GM18519 (cell line): ENCODE measurements at regions not wholly inside any gene's neighbourhood (a gene's known extent, or its start where the extent isn't known, plus 50 kb on each side); places are given as distances from the start of the nearest gene placed in this dataset.

Experiments
- ATAC-seq: cut with Tn5 transposase; IDR thresholded peaks from one replicate; pipeline ENCODE4 v1.9.1; 2021; ENCODE audit warnings: mild to moderate bottlenecking, moderate library complexity; ENCODE audit not compliant: unreplicated experiment, low FRiP score

DNA sequence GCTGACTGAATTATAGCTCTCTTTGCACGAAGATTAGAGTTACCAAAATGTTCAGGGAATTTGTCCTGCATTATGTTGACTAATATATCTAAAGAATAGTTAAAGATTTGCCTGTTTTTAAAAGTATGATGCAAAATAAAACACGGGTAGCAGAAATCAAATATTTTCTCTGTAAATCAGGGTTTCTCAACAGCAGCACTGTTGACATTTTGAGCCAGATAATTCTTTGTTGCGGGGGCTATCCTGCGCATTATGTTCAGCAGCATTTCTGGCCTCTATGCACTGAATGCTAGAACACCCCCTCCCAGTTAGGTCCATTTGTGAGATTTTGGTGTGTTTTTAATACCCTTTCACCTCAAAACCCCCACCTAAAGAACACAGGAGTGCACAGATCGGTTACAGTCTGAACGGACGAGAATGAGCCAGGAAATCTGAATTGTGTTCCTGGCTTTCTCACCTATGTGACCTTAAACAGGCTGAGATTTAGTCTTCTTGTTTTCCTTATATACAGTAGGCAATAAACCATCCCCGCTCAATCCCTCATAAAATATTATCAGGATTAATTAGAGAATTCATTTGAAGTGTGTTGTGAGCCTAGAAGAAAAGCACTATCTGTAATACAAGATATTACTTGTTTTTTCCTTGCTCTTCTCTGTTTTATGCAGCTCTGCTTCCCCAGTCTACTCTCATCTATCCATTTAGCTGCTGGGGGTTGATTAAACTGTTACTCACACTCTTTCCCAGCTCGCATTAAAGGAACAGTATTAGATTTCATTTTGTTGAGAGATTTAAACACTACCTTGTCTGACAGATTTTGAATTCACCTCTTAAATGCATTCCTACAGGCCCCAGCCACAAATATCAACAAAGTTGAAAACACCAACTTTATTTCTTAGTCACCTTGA, 247.5 kb upstream of the GOLIM4 start:
- no peak for ATAC-seq

DNA sequence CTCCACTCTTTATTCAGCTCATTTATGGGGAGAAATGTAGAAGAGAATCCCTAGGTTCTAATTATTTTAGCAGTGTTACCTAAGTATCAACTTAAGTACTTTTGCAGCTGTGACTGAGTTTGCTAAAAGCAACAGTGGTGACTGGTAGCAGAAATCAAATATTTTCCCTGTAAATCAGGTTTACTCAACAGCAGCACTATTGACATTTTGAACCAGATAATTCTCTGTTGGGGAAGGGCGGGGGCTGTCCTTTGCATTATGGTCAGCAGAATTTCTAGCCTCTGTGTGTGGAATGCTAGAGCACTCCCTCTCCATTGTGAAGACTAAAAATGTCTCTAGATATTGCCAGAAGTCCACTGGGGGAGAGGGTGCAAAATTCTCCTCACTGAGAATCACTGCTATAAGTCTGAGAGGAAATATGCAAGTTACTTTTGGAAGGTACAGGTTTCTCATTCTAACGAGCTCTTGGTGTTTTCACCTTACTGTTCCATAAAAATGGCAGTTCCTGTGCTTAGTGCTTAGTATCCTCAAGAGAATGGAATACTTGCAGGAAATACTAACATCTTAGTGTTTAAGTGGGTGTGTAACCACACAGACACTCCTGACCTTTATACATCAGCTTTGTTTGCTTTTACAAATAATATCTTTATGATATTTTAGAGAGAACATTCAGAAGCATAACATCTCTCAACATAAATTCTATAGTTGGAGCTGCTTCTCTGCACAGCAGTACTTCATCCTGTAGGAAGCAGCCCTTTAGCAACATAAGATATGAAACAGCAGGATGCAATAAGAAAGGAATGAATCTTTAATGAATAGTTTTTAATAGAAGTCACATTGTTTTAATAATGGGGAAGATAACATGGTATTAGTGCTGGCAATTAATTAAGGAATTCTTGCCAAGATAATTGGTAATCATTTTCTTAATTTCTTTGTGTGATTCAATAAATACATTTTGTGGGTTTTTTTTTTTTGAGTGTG, 246.5 kb upstream of the GOLIM4 start:
- no peak for ATAC-seq

DNA sequence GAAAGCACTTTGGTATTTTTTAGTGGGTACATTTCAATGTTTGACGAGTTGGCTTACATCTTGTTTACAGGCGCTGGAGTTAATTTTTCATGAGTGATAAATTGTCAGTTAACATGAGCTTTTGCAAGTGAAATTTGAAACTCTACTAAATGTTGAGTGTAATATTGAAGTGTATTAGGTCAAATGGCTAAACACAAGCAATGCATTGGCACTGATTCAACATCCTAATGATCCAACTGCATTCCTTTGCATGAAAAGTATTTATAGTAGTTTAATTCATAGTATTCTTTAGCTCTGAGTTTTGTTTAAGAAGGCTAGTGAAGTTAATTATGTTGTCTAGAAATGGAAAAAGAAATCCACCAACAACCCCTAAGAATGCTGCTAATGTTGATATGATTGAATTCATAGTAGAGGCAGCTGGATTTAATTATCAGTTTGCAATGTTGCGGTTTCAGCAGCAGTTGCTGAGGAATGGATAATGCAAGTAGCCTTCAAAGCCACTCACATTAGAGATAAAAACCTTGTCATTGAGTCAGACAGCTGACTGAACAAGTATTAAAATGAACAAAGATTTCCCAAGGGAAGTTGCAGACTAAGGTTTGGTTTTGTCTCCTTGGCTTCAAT, 245.6 kb upstream of the GOLIM4 start:
- ATAC-seq: no peak

DNA sequence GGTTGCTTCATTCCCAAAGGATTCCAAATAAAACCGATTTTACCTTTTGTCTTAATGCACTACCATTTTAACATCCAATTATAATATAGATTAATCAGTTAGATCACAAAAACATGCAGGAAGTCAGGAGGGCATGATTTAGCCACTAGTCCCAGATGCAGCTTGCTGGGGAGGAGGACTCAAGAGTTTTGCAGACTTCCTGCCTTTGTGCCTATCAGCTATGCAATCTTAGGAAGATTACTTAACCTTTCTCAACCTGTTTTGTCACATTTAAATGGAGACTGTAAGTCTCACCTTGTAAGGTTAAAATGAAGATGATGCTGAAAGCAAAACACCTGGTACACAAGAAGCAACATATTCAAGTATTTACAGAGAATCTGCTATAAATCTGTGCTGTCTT, 242.4 kb upstream of the GOLIM4 start:
- ATAC-seq: no peak

DNA sequence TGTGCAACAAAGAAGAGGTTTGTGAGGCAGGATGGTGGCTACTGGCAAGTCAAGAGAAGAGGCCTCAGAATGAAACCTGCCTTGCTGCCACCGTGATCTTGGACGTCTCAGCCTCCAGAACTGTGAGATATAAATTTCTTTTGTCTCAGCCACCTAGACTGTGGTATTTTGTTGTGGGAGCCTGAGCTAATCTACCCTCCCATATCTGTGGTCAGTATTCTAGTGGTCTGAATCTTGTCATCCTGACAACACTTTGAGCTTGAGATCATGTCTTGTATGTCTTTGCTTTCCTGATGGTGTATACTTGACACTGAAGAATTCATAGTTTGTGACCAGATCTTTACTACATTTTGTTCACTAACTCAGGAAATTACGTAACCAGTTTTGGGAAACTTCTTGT, 240.6 kb upstream of the GOLIM4 start:
- ATAC-seq: no peak

DNA sequence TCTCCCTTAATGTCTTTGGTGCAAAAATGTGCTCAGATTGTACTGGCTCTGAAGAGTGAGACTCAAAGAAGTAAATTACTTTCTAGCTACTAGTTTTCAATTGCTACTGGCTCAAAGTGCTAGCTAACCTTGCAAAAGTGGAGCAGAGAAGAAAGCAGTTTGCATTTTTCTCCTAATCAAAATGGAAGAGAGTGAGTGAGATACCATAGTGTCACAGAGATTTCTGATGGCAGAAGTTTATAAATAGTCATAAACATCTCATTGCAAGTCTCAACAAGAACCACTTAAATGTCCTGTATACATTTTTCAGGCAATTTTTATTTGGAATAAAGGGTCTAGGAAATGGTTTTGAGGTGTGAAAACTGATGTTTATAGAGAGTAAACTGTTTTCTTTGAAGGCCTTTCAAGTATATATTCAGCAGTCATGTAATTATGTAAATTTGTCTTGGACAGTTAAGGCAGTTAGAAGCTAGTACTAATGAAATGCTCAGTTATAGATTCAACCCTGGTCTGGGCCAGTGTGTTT, 237.7 kb upstream of the GOLIM4 start:
- no peak for ATAC-seq

DNA sequence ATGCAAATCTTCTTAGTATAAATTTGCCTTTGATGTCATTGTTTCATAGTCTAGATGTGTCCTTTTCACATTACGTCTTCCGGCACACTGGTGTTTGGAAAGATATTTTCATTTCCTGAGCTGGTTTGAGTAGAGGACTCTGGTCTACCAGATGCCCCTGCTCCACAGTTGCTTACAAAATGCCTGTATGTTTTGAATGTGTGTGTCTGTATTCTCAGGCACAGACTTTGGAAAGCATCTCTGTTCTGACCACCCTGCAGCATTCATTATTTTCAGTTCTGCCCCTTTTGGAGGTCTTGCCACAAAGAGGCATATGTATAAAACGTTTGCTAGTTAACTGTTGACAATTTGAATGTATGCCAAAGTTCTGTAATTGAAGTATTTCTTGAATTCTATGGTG, 236.0 kb upstream of the GOLIM4 start:
- ATAC-seq: no peak

DNA sequence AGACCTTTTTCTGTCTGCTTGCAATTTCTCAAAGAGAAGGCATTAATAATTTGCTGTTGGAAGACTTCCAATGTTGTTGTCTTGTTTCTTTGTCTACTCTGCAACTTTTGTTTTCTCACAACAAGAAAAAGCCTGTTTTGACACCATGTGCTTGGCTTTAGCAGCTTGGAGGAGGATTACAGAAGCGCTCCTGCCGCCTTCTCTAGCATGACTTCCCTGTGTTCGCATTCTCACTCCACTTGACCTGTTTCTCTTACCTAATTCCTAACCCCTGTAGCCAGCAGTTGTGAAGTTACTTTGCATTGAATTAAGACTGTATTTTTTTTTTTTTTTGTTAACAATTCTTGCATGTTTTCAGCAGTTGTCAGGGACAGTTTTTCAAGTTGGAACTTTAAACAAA, 235.3 kb upstream of the GOLIM4 start:
- ATAC-seq: no peak

DNA sequence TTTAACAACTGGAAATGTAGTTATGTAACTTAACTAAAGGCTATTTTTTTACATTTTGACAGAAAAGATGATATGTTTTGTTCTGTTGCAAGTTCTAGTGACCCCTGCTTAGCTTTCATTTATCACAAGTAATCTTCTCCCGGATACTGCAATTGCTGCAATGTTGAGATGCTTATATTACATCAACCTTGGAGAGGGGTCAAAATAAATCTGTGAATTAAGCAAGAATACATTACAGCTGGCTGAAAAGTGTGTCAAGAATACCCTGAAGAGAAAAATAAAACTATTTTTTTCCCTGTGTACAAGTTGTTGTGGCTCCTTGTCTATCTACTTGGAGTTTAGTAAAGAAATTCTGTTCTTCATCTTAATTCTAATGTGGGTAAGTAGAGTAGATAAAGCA, 232.1 kb upstream of the GOLIM4 start:
- no peak for ATAC-seq

DNA sequence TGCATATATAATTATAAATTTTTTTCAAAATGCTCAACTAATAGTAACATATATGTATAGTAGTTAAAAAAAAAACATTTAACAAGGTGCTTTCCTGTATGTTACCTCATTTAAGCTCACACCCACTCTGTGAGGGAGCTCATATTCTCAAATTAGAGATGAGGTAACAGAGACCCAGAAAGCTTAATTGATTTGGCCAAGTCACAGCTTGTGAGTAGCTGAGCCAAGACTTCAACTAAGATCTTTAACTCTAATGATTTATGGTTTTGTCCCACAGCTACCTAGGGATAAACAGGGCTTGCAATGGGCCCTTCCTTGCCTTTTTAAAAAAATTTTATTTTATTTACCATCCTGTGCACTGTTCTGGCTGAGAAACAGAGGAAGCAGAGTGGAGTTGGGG, 230.0 kb upstream of the GOLIM4 start:
- ATAC-seq: no peak

DNA sequence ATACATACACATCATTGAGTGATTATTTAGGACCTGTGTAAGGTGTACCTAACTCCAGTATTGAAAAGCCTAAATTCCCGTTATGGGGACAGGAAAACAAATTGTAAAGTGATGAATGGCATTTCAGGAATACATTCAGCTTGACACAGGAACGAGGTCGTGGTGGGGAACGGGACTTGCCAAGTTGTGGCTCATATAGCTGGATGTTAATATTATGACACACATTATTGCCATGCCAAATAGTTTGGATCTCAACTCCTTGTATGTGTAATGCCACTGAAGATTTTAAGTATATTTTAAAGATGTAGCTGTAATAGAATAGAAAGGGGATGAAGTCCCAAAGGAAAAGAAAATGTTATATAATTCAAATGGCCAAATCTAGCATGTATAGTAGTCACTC, 227.2 kb upstream of the GOLIM4 start:
- no peak for ATAC-seq

DNA sequence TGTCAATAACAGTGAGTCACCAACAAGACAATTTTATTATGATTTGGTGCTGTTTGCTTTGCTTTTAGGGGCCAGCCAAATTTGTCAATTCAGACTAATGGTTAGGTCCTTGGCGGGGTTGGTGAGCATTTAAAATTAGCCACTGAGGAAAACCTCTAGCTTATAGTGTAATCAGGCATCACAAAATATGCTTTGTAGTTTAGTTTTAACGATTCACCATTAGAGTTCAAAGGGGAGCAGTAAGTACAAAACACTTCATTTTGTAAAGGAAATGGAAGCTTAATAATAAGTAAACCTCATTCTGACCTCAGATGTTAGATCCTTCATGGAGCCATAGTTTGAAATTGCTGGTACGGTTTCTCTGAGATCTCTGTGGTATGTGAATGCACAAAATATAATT, 218.4 kb upstream of the GOLIM4 start:
- no peak for ATAC-seq

DNA sequence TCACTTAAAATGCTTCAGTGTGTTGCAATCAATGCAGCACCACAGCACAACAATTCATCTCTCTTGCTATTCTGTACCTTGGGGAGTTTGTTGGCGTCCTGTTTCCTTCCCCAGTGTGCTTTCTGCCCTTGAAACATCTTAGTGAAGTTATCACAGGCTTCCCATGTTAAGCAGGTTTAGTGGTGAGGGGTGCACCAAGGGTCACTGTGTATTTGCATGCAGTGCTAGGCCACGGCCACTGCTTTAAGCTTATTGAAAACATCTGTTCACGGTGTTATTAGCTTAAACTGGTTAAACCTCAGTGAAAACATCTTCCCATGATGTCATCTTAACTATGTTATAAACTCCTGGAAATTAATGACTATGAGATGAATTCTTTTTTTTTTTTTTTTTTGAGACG, 217.3 kb upstream of the GOLIM4 start:
- no peak for ATAC-seq

DNA sequence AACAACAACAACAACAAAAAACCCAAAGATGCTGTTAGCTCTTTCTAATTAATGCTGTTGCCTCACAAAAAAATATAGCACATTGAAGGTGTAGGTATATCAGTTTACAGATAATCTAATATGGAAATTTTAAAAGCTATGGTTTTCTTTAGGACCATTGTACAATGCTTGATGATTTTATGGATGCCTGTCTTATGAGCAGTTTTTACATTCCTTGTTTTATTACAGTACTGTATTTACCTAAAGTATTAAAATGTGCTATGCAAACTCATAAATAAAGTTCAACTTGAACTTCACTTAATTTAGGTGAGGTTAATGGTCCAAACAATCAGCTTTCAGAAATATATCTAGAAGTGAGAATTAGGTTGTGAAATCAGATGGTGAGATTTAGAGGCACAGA, 212.2 kb upstream of the GOLIM4 start:
- no peak for ATAC-seq

DNA sequence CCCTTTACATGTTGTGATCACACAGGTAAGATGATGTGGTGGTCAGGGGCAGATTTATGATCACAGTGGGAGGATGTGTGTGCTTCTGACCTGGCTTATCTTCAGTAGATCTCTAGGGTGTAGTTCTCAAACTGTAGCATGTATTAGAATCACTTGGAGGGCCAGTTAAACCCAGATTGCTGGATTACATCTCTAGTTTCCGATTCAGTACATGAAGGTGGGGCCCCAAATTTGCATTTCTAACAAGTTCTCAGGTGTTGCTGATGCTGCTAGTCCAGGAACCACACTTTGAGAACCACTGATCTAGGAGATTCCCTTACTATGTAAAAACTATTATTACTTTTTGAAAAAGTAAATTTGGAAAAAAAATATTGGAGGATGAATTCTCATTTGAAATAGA, 199.3 kb upstream of the GOLIM4 start:
- ATAC-seq: no peak

DNA sequence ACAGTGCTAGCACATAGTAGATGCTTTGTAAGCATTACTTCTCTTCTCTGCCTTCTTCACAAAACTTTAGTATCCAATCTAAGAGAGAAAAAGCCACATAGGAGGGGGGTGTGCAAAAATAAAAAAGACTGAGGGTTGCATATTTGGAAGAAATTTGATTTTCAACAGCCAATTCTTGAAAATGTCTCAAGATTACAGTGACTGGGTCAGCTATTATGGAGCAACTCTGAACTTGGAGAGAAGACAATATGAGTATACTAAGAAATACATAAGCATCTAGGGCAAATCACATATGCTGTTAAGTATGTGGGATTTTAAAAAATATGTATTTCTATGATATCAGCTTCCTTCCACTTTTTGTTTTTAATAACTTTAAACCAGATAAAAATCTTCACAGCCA, 196.6 kb upstream of the GOLIM4 start:
- no peak for ATAC-seq

DNA sequence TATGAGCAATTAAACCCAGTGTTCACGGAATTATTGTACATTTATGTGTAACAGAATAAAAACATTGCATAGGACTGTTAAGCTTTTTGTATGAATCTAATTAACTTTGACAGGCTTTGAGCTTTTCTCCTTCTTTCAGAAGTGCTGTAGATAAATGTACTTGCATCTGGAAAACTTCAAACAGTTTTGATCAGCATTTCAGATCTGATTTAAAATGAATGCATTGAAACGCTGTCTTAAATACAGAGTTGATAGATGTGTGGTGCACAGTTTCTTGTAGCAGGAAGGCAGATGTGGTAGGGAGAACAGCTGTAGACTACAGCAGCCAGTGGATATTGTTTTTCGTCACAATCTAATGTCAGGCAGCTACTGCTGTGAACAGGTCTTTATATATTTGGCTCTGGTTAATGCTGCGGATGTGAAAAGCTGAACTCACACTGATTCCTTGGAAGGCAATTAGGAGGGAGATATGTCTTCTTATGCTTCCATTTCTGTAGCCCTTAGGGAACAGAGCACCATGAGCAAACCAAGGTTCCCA, 193.8 kb upstream of the GOLIM4 start:
- ATAC-seq: no peak

DNA sequence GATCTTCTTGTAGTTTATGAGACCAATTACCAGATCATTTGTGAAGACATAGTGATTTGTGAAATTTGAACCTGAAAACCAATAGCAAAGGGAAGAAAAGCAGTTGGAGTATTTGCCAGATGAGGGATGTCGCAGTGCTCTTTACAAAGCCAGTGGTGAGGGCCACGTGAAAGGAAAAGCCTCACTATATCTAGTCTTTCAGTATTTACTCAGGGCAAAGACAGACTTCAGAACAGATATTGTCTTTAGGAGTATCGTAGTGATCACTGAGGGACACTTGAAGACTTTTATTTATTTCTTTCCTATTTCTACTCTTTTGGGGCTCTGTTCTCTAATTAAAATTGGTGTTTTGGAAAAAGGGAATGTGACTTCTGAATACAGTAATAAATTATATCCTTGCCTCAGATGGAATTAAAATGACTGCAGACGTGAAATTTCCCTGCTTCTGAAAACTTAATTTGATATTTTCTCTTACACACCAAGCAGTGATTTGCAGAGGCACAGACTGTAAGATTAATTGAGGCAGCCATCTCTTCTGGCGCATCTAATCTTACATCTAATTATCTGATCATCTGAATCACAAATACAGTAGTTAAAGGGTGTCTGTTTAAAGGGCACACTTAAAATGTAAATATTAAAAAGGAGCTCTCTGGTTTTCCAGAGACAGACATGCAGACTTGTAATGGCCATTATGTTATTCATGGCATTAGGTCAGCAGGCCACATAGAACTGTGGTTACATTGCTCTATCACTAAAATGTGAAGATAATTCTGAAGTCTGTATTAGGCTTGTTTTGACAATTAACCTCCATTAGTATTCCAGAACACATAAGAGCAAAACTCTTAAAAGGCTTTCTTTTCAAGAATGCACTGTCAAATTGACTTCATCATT, 193.0 kb upstream of the GOLIM4 start:
- ATAC-seq: no peak

DNA sequence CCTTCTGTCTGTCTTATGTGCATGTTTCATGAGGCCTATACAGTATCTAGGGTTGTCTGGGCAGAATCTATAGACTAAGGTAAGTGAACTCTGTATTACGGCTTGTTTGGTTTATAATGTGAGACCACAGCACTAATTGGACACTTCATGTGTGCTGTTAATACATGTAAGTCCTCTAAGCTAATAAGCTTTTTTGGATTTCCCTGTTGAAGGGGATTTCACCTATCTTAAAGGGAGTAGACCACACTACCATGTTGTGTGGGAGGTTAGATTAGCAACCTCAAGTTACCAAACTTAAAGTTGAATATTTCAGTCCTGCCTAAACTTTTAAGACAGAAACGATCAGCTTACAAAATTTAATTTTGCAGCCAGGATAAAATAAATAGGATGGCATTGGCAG, 189.8 kb upstream of the GOLIM4 start:
- ATAC-seq: no peak

DNA sequence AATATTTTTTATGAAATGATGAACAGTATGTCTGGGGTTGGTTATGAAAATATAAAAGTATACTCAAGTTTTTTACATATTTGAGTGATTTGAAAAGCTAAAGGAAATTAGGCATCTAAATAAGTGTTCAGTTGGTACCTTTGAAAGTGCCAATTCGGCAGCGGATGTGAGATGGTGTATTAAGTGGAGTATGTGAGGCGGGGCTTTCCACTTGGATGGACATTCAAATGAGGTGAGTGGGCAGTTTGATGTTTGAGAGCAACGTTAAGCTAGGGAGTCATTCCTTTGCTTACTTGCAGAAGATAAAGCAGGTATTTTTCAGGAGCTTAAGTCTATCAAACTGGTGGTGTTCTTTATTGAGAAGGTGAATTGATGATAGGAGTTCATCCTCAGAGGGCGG, 189.0 kb upstream of the GOLIM4 start:
- peak; percentile 43 for ATAC-seq
